ENCODE measurements at regions not wholly inside any gene's neighbourhood (a gene's known extent, or its start where the extent isn't known, plus 50 kb on each side); places are given as distances from the start of the nearest gene placed in this dataset.
"Not testable (repeated sequence)": the region's sequence is repeated elsewhere in the genome, so short reads cannot be mapped to it uniquely, and the experiment has no call there.

GRCh38 chr5:26538226-26538625 is 500.2 kb downstream of the CDH9 start:
- DNase-seq (ENCODE audit: low read depth) = no peak

- no peak for DNase-seq (ENCODE audit: low read depth)
These were observed 503.2 kb downstream of the CDH9 start for GRCh38 chr5:26535215-26535614.

- DNase-seq (ENCODE audit: low read depth) = no peak
These were observed 508.1 kb downstream of the CDH9 start for GRCh38 chr5:26530305-26530704.

- DNase-seq (ENCODE audit: low read depth) = no peak
These were observed 519.1 kb downstream of the CDH9 start for GRCh38 chr5:26519245-26519644.

- no peak for DNase-seq (ENCODE audit: low read depth)
These were observed 520.3 kb downstream of the CDH9 start for GRCh38 chr5:26518065-26518464.

- no peak for DNase-seq (ENCODE audit: low read depth)
These were observed 539.4 kb downstream of the CDH9 start for GRCh38 chr5:26498972-26499371.

- DNase-seq (ENCODE audit: low read depth) = no peak
These were observed 542.9 kb downstream of the CDH9 start for GRCh38 chr5:26495437-26495836.

- DNase-seq (ENCODE audit: low read depth) = no peak
These were observed 545.4 kb downstream of the CDH9 start for GRCh38 chr5:26492906-26493459.

- DNase-seq (ENCODE audit: low read depth) = no peak
These were observed 550.8 kb downstream of the CDH9 start for GRCh38 chr5:26487553-26487952.

GRCh38 chr5:26486631-26487030 is 551.8 kb downstream of the CDH9 start:
- no peak for DNase-seq (ENCODE audit: low read depth)

- DNase-seq (ENCODE audit: low read depth) = not testable (repeated sequence)
These were observed 553.1 kb downstream of the CDH9 start for GRCh38 chr5:26485146-26485860.

GRCh38 chr5:26482810-26483375 is 555.5 kb downstream of the CDH9 start:
- peak; percentile 38 for DNase-seq (ENCODE audit: low read depth)

GRCh38 chr5:26482076-26482809 is 556.1 kb downstream of the CDH9 start:
- DNase-seq (ENCODE audit: low read depth) = no peak

GRCh38 chr5:26470439-26470838 is 567.9 kb downstream of the CDH9 start:
- DNase-seq (ENCODE audit: low read depth) = no peak

GRCh38 chr5:26439121-26439520 is 599.3 kb downstream of the CDH9 start:
- no peak for DNase-seq (ENCODE audit: low read depth)

- DNase-seq (ENCODE audit: low read depth) = no peak
These were observed 603.7 kb downstream of the CDH9 start for GRCh38 chr5:26434688-26435087.

- no peak for DNase-seq (ENCODE audit: low read depth)
These were observed 606.0 kb downstream of the CDH9 start for GRCh38 chr5:26432386-26432785.

GRCh38 chr5:26430323-26430722 is 608.1 kb downstream of the CDH9 start:
- no peak for DNase-seq (ENCODE audit: low read depth)

- no peak for DNase-seq (ENCODE audit: low read depth)
These were observed 611.1 kb downstream of the CDH9 start for GRCh38 chr5:26427281-26427680.

- DNase-seq (ENCODE audit: low read depth) = no peak
These were observed 618.4 kb downstream of the CDH9 start for GRCh38 chr5:26419987-26420386.

- DNase-seq (ENCODE audit: low read depth) = no peak
These were observed 621.5 kb downstream of the CDH9 start for GRCh38 chr5:26416911-26417310.

- DNase-seq (ENCODE audit: low read depth) = no peak
These were observed 622.2 kb downstream of the CDH9 start for GRCh38 chr5:26415987-26416779.
